Mammary epithelial cell (primary cell): ENCODE measurements at regions not wholly inside any gene's neighbourhood (a gene's known extent, or its start where the extent isn't known, plus 50 kb on each side); places are given as distances from the start of the nearest gene placed in this dataset.

Experiments used
- EZH2 ChIP-seq: IDR thresholded peaks from 2 replicates; pipeline ENCODE4 v1.6.1; 2012; ENCODE audit warnings: low read length, inconsistent platforms, borderline replicate concordance
- TF ChIP-seq, protein P1 (sequence below), 2 donors: IDR thresholded peaks in 1 of 2; conservative IDR thresholded peaks in 1 of 2; 2 replicates each; pipeline ENCODE4 v1.5.1; 2011 to 2012; ENCODE audit warnings: inconsistent platforms in 2 of 2, low read length in 2 of 2, mild to moderate bottlenecking in 2 of 2, control low read depth in 1 of 2, low read depth in 1 of 2; ENCODE audit not compliant: insufficient read depth in 1 of 2; ENCODE audit errors: extremely low read depth in 1 of 2

DNA sequence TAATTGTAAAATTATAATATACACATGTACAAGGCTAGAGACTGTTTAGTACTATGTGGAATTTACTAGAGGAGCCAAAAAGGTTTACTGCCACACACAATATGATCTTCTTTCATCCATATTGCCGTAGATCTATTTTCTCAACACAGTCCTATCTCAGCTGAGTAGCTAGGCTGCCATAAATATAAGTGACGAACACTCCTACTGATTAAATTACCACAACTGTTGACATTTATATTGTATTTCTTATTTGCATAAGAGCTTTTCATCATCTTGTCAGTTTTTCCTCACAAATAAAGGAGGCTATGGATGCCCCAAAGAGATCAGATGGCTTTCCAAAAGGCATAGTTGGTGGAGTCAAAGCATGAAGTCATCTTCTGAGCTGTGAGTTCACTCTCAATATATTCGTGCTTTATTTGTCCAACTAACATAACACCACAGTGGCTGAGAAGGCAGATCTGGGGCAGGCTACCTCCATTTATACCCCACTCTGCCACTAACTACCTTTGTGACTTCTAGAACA, 78.6 kb downstream of the CCDC59 start:
- TF ChIP-seq EZH2 = no peak
- TF ChIP-seq, protein P1, sequence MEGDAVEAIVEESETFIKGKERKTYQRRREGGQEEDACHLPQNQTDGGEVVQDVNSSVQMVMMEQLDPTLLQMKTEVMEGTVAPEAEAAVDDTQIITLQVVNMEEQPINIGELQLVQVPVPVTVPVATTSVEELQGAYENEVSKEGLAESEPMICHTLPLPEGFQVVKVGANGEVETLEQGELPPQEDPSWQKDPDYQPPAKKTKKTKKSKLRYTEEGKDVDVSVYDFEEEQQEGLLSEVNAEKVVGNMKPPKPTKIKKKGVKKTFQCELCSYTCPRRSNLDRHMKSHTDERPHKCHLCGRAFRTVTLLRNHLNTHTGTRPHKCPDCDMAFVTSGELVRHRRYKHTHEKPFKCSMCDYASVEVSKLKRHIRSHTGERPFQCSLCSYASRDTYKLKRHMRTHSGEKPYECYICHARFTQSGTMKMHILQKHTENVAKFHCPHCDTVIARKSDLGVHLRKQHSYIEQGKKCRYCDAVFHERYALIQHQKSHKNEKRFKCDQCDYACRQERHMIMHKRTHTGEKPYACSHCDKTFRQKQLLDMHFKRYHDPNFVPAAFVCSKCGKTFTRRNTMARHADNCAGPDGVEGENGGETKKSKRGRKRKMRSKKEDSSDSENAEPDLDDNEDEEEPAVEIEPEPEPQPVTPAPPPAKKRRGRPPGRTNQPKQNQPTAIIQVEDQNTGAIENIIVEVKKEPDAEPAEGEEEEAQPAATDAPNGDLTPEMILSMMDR (conservative IDR thresholded peaks at IDR 0.05 in 1 of 2, IDR thresholded peaks at IDR 0.05 in 1 of 2; ENCODE audit: extremely low read depth in 1 of 2, insufficient read depth in 1 of 2, low read depth in 1 of 2, low read length in 2 of 2) = no peak
